GM12892 (cell line): ENCODE measurements at regions not wholly inside any gene's neighbourhood (a gene's known extent, or its start where the extent isn't known, plus 50 kb on each side); places are given as distances from the start of the nearest gene placed in this dataset.

Experiments used
- DNase-seq: peaks from one replicate; pipeline ENCODE4 v3.0.0; 2011; ENCODE audit not compliant: insufficient read length
- FAIRE-seq: peaks from 2 replicates; lab custom pipeline; 2011; peaks lifted over from hg19 to GRCh38; lab: Jason Lieb, UNC
- POLR2A ChIP-seq: IDR thresholded peaks from 2 replicates; pipeline ENCODE4 v1.6.1; 2011; ENCODE audit warnings: low read depth, low read length, control low read depth
- POLR2AphosphoS5 ChIP-seq: IDR thresholded peaks from 2 replicates; pipeline ENCODE4 v1.6.1; 2011; ENCODE audit warnings: low read depth, low read length, control low read depth
- TAF1 ChIP-seq: IDR thresholded peaks from 2 replicates; pipeline ENCODE4 v1.6.1; 2011; ENCODE audit warnings: low read depth, mild to moderate bottlenecking, control low read depth, low read length, borderline replicate concordance

- FAIRE-seq: no peak
- DNase-seq: no peak
- TF ChIP-seq POLR2AphosphoS5 (no peak), TAF1 (no peak), POLR2A (no peak)
Observed at GRCh38 chr16:35414563-35414962, 1955.2 kb downstream of the TP53TG3F start.

GRCh38 chr16:35425270-35425669 is 1965.9 kb downstream of the TP53TG3F start:
- DNase-seq (no peak), FAIRE-seq (no peak)
- TF ChIP-seq POLR2AphosphoS5 (no peak), TAF1 (no peak), POLR2A (no peak)

- TF ChIP-seq POLR2AphosphoS5 (no peak), TAF1 (no peak), POLR2A (no peak)
- FAIRE-seq: no peak
- DNase-seq: no peak
Observed at GRCh38 chr16:35431829-35432663, 1972.6 kb downstream of the TP53TG3F start.

GRCh38 chr16:35440875-35441274 is 1981.5 kb downstream of the TP53TG3F start:
- TF ChIP-seq POLR2AphosphoS5 (no peak), TAF1 (no peak), POLR2A (no peak)
- DNase-seq (no peak), FAIRE-seq (no peak)

GRCh38 chr16:35447010-35447558 is 1987.7 kb downstream of the TP53TG3F start:
- no peak for TF ChIP-seq POLR2A
- no peak for TF ChIP-seq TAF1
- no peak for TF ChIP-seq POLR2AphosphoS5
- no peak for DNase-seq
- FAIRE-seq: no peak

- TF ChIP-seq POLR2A: no peak
- no peak for TF ChIP-seq TAF1
- TF ChIP-seq POLR2AphosphoS5: no peak
- DNase-seq (no peak), FAIRE-seq (no peak)
Observed at GRCh38 chr16:35449663-35450062, 1990.3 kb downstream of the TP53TG3F start.

GRCh38 chr16:35450648-35451047 is 1991.2 kb downstream of the TP53TG3F start:
- TF ChIP-seq TAF1 (no peak), POLR2A (no peak), POLR2AphosphoS5 (no peak)
- DNase-seq (no peak), FAIRE-seq (no peak)

- no peak for FAIRE-seq
- TF ChIP-seq TAF1 (no peak), POLR2A (no peak), POLR2AphosphoS5 (no peak)
- no peak for DNase-seq
Observed at GRCh38 chr16:35452471-35452870, 1993.1 kb downstream of the TP53TG3F start.

GRCh38 chr16:35463358-35463757 is 2003.9 kb downstream of the TP53TG3F start:
- TF ChIP-seq POLR2AphosphoS5 (no peak), POLR2A (no peak), TAF1 (no peak)
- FAIRE-seq: no peak
- no peak for DNase-seq

- DNase-seq (no peak), FAIRE-seq (no peak)
- no peak for TF ChIP-seq TAF1
Observed at GRCh38 chr16:35480361-35480760, 2020.9 kb downstream of the TP53TG3F start.

- DNase-seq: no peak
- TF ChIP-seq POLR2A (no peak), POLR2AphosphoS5 (no peak), TAF1 (no peak)
- FAIRE-seq: no peak
Observed at GRCh38 chr16:35480988-35481387, 2021.6 kb downstream of the TP53TG3F start.

- TF ChIP-seq TAF1 (no peak), POLR2AphosphoS5 (no peak), POLR2A (no peak)
- FAIRE-seq (no peak), DNase-seq (no peak)
Observed at GRCh38 chr16:35485915-35486314, 2026.5 kb downstream of the TP53TG3F start.
